Smooth muscle cell (in vitro differentiated cells): ENCODE measurements at regions not wholly inside any gene's neighbourhood (a gene's known extent, or its start where the extent isn't known, plus 50 kb on each side); places are given as distances from the start of the nearest gene placed in this dataset.
A peak's percentile ranks its signal among the peaks of the same experiment; 100 is the strongest.

ENCODE experiments used
- DNase-seq: peaks from one replicate; lab custom pipeline; 2025; ENCODE audit not compliant: unreplicated experiment; lab: John Stamatoyannopoulos, UW
- H2AFZ ChIP-seq: fragments of 200-600 bp; sonication (generic); 2 replicates; pipeline ENCODE4 v1.6.0; 2016; ENCODE audit warnings: antibody characterized with exemption, low read depth, mild to moderate bottlenecking
- H3F3A ChIP-seq: fragments of 200-600 bp; sonication (generic); 2 replicates; pipeline ENCODE4 v1.6.0; 2017; ENCODE audit warnings: antibody characterized with exemption, low read depth
- H3K27ac ChIP-seq: fragments of 200-600 bp; sonication (generic); 2 replicates; pipeline ENCODE4 v1.5.1; 2016; ENCODE audit warnings: low read depth, mild to moderate bottlenecking
- H3K27me3 ChIP-seq: fragments of 200-600 bp; sonication (generic); 2 replicates; pipeline ENCODE4 v1.6.1; 2016; ENCODE audit warnings: low read depth, mild to moderate bottlenecking
- H3K36me3 ChIP-seq: fragments of 200-600 bp; sonication (generic); 2 replicates; pipeline ENCODE4 v1.5.1; 2016; ENCODE audit warnings: low read depth
- H3K4me1 ChIP-seq: fragments of 200-600 bp; sonication (generic); 2 replicates; pipeline ENCODE4 v1.5.1; 2016; ENCODE audit warnings: low read depth
- H3K4me2 ChIP-seq: fragments of 200-600 bp; sonication (generic); 2 replicates; pipeline ENCODE4 v1.6.0; 2016; ENCODE audit warnings: mild to moderate bottlenecking
- H3K4me3 ChIP-seq: fragments of 200-600 bp; sonication (generic); 2 replicates; pipeline ENCODE4 v1.5.1; 2016; ENCODE audit warnings: mild to moderate bottlenecking
- H3K79me2 ChIP-seq: fragments of 200-600 bp; sonication (generic); 2 replicates; pipeline ENCODE4 v1.6.0; 2016; ENCODE audit warnings: low read depth, mild to moderate bottlenecking
- H3K9ac ChIP-seq: fragments of 200-600 bp; sonication (generic); 2 replicates; pipeline ENCODE4 v1.6.0; 2016; ENCODE audit warnings: low read depth
- H3K9me3 ChIP-seq: fragments of 200-600 bp; sonication (generic); replicated peaks from 2 replicates; pipeline ENCODE4 v1.5.1; 2016; ENCODE audit warnings: low read depth
- H4K20me1 ChIP-seq: fragments of 200-600 bp; sonication (generic); 2 replicates; pipeline ENCODE4 v1.6.0; 2016; ENCODE audit warnings: low read depth
- WGBS: methylation state at CpG from one replicate; pipeline ENCODE4 v1.1.7; 2016; ENCODE audit warnings: low lambda C conversion rate; 5-methylcytosine and 5-hydroxymethylcytosine counted together
- TF ChIP-seq, protein P1 (sequence below): fragments of 200-600 bp; sonication (generic); IDR thresholded peaks from 2 replicates; pipeline ENCODE4 v1.5.1; 2017; ENCODE audit warnings: borderline replicate concordance, mild to moderate bottlenecking, antibody characterized with exemption; ENCODE audit not compliant: insufficient read depth, poor library complexity, severe bottlenecking

DNA sequence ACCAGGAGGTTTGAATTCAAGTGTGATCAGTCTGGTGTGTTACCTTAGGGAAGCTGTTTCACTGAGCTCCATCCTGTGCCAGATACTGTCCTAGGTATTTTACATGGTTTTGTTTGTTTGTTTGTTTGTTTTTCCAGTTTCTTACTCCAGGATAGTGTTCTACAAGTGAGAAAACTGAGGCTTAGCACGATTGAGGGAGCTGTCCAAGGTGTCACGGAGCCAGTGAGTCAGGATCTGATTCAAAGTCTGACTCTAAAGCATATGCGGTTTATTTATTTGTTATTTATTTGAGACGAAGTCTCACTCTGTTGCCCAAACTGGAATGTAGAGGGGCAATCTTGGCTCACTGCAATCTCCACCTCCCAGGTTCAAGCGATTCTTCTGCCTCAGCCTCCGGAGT lies 79.7 kb upstream of the GNG2 start:
- Histone ChIP-seq H3K4me1 (no peaks in the 10 kb centered on the region), H3K27me3 (no peaks in the 10 kb centered on the region), H3K36me3 (no peaks in the 10 kb centered on the region), H3K4me2 (no peak overlapping the region), H3K27ac (no peak overlapping the region), H3K9ac (no peak overlapping the region), H4K20me1 (no peaks in the 10 kb centered on the region), H3F3A (no peaks in the 10 kb centered on the region), H3K4me3 (no peak overlapping the region), H3K79me2 (no peaks in the 10 kb centered on the region), H2AFZ (no peak overlapping the region), H3K9me3 (no peaks in the 10 kb centered on the region)
- WGBS, result 54% methylated on average over 6 of the region's 6 CpGs
- DNase-seq, result no peak
- TF ChIP-seq, protein P1, sequence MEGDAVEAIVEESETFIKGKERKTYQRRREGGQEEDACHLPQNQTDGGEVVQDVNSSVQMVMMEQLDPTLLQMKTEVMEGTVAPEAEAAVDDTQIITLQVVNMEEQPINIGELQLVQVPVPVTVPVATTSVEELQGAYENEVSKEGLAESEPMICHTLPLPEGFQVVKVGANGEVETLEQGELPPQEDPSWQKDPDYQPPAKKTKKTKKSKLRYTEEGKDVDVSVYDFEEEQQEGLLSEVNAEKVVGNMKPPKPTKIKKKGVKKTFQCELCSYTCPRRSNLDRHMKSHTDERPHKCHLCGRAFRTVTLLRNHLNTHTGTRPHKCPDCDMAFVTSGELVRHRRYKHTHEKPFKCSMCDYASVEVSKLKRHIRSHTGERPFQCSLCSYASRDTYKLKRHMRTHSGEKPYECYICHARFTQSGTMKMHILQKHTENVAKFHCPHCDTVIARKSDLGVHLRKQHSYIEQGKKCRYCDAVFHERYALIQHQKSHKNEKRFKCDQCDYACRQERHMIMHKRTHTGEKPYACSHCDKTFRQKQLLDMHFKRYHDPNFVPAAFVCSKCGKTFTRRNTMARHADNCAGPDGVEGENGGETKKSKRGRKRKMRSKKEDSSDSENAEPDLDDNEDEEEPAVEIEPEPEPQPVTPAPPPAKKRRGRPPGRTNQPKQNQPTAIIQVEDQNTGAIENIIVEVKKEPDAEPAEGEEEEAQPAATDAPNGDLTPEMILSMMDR, result no peak

DNA sequence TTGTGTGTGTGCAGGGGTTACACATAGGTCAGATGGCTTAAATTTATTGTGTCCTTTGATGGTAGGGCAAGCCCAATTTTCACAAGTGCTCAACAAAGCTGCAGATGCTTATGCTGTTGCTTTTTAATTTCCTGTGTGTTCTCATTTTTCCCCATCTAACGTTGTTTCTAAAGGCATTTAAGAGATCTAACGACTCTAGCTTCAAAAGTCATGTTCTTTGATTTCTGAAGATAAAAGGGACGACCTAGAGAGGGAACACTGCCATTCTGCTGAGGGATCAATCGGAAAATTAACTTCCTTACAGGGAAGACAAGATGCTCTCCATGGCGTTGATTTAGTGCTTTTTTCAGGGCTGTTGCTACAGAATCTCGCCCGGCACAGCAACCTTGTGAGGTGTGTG lies 79.0 kb upstream of the GNG2 start:
- H3K9ac ChIP-seq, result no peak overlapping the region
- no peak overlapping the region for H3K4me3 ChIP-seq
- H3K27me3 ChIP-seq, result no peaks in the 10 kb centered on the region
- H3K36me3 ChIP-seq, result no peaks in the 10 kb centered on the region
- H3K4me1 ChIP-seq, result no peaks in the 10 kb centered on the region
- no peak for DNase-seq
- H3K4me2 ChIP-seq, result no peak overlapping the region
- H3K9me3 ChIP-seq, result no peaks in the 10 kb centered on the region
- H2AFZ ChIP-seq, result no peak overlapping the region
- 75% methylated on average over 7 of the region's 7 CpGs for WGBS
- TF ChIP-seq, protein P1, result no peak
- no peaks in the 10 kb centered on the region for H3K79me2 ChIP-seq
- no peaks in the 10 kb centered on the region for H3F3A ChIP-seq
- H4K20me1 ChIP-seq, result no peaks in the 10 kb centered on the region
- H3K27ac ChIP-seq, result no peak overlapping the region

DNA sequence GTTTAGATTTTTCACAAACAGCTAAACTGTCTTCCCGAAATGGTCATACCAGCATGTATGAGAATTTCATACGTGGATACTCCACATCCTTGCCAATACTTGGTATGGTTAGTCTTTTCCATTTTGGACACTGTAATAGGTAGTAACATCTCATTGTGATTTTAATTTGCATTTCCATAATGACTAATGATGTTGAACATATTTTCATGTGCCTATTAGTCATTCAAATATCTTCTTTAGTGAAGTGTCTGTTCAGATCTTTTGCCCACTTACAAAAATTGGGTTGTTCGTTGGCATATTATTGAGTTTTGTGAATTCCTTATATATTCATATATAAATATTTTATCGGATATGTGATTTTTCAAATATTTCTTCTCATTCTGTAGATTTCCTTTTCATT lies 78.0 kb upstream of the GNG2 start:
- H3K4me2 ChIP-seq, result no peak overlapping the region
- H2AFZ ChIP-seq, result no peak overlapping the region
- H3K36me3 ChIP-seq, result no peaks in the 10 kb centered on the region
- no peak overlapping the region for H3K27ac ChIP-seq
- no peak overlapping the region for H3K9ac ChIP-seq
- no peak overlapping the region for H3K4me3 ChIP-seq
- no peaks in the 10 kb centered on the region for H3K27me3 ChIP-seq
- H3F3A ChIP-seq, result no peaks in the 10 kb centered on the region
- no peaks in the 10 kb centered on the region for H3K79me2 ChIP-seq
- H3K4me1 ChIP-seq, result no peaks in the 10 kb centered on the region
- H3K9me3 ChIP-seq, result no peaks in the 10 kb centered on the region
- no peaks in the 10 kb centered on the region for H4K20me1 ChIP-seq
- no peak for DNase-seq
- 89% methylated on average over 4 of the region's 4 CpGs for WGBS
- TF ChIP-seq, protein P1, result no peak

DNA sequence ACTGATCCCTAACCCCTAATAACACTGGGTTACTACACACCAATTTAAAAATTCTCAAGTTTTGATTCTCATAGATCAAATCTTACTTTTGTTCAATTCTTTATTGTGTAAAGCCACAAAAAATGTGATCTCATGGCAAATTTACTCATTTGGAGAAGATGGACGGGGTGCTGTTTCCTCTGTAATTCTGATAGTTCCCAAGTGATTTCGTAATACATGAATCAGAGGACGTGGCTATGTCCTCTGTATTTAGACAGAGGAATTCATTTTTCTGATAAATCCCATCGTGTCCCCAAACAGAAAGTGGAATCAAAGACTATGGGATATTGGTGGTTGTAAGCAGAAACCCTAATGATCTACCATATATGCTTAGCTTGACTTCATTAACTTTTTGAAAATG lies 76.6 kb upstream of the GNG2 start:
- no peaks in the 10 kb centered on the region for H3K27me3 ChIP-seq
- H3K36me3 ChIP-seq, result no peaks in the 10 kb centered on the region
- H3K9me3 ChIP-seq, result no peaks in the 10 kb centered on the region
- H3K4me3 ChIP-seq, result no peak overlapping the region
- DNase-seq, result no peak
- WGBS, result 34% methylated on average over 4 of the region's 4 CpGs
- no peaks in the 10 kb centered on the region for H3K4me1 ChIP-seq
- no peak overlapping the region for H3K9ac ChIP-seq
- H2AFZ ChIP-seq, result no peak overlapping the region
- TF ChIP-seq, protein P1, result no peak
- no peaks in the 10 kb centered on the region for H3K79me2 ChIP-seq
- no peaks in the 10 kb centered on the region for H3F3A ChIP-seq
- H3K4me2 ChIP-seq, result peak overlapping the region; percentile 60
- no peak overlapping the region for H3K27ac ChIP-seq
- H4K20me1 ChIP-seq, result no peaks in the 10 kb centered on the region
